HG03045 (cell line): ENCODE measurements at regions not wholly inside any gene's neighbourhood (a gene's known extent, or its start where the extent isn't known, plus 50 kb on each side); places are given as distances from the start of the nearest gene placed in this dataset.

Source experiments
- ATAC-seq: cut with Tn5 transposase; IDR thresholded peaks from one replicate; pipeline ENCODE4 v1.9.1; 2021; ENCODE audit warnings: mild to moderate bottlenecking, moderate library complexity; ENCODE audit not compliant: unreplicated experiment

- no peak for ATAC-seq
Observed at GRCh38 chr16:82567175-82567574, 59.6 kb upstream of the CDH13 start.

GRCh38 chr16:82563401-82563800 is 63.4 kb upstream of the CDH13 start:
- ATAC-seq, result no peak

GRCh38 chr16:82562183-82562683 is 64.5 kb upstream of the CDH13 start:
- no peak for ATAC-seq

- ATAC-seq, result no peak
Observed at GRCh38 chr16:82560805-82561325, 65.9 kb upstream of the CDH13 start.

- no peak for ATAC-seq
Observed at GRCh38 chr16:82544378-82545160, 82.2 kb upstream of the CDH13 start.

- ATAC-seq, result no peak
Observed at GRCh38 chr16:82542714-82543113, 84.1 kb upstream of the CDH13 start.

- no peak for ATAC-seq
Observed at GRCh38 chr16:82541103-82541502, 85.7 kb upstream of the CDH13 start.

- no peak for ATAC-seq
Observed at GRCh38 chr16:82535764-82536163, 91.0 kb upstream of the CDH13 start.

- ATAC-seq, result no peak
Observed at GRCh38 chr16:82535262-82535661, 91.5 kb upstream of the CDH13 start.

GRCh38 chr16:82533189-82533588 is 93.6 kb upstream of the CDH13 start:
- ATAC-seq, result no peak

- ATAC-seq, result no peak
Observed at GRCh38 chr16:82530883-82531282, 95.9 kb upstream of the CDH13 start.

- no peak for ATAC-seq
Observed at GRCh38 chr16:82527101-82527500, 99.7 kb upstream of the CDH13 start.

GRCh38 chr16:82524976-82525375 is 101.8 kb upstream of the CDH13 start:
- no peak for ATAC-seq

- ATAC-seq, result no peak
Observed at GRCh38 chr16:82523815-82524214, 103.0 kb upstream of the CDH13 start.

GRCh38 chr16:82522026-82522425 is 104.7 kb upstream of the CDH13 start:
- no peak for ATAC-seq

GRCh38 chr16:82518811-82519210 is 108.0 kb upstream of the CDH13 start:
- no peak for ATAC-seq

- ATAC-seq, result no peak
Observed at GRCh38 chr16:82514262-82514661, 112.5 kb upstream of the CDH13 start.

- ATAC-seq, result no peak
Observed at GRCh38 chr16:82510789-82511305, 115.9 kb upstream of the CDH13 start.

GRCh38 chr16:82509691-82510430 is 116.9 kb upstream of the CDH13 start:
- ATAC-seq, result no peak

- ATAC-seq, result no peak
Observed at GRCh38 chr16:82506692-82507670, 119.8 kb upstream of the CDH13 start.
